ENCODE measurements at regions not wholly inside any gene's neighbourhood (a gene's known extent, or its start where the extent isn't known, plus 50 kb on each side); places are given as distances from the start of the nearest gene placed in this dataset.

DNA sequence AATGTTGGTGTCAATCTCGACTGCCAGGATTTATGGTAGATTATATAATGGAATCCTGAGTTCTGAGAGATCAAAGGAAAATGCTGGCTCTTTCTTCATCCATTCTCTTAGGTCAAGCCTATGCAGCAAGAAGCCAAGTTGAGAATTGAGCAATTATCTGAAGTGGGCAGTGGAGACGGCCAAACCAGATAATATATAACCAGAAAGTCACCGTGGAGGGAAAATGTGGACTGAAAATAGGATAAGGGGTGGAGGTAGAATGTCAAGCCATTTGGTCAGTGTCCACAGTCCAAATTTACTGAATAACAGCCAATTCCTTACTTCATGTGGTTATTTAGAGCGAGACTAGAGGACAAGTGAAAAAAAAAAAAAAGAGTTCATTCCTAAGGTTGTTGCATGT is 107.8 kb upstream of the ESR1 start:
- Mint-ChIP-seq H3K27me3 (ENCODE audit: low read depth, unreplicated experiment) (no peaks in the 10 kb centered on the region), H3K9me3 (ENCODE audit: unreplicated experiment) (no peaks in the 10 kb centered on the region), H3K4me3 (ENCODE audit: unreplicated experiment) (no peak overlapping the region), H3K27ac (ENCODE audit: unreplicated experiment) (no peak overlapping the region), H3K36me3 (ENCODE audit: low read depth, unreplicated experiment) (no peaks in the 10 kb centered on the region), H3K4me1 (ENCODE audit: low read depth, unreplicated experiment) (no peaks in the 10 kb centered on the region)
- Histone ChIP-seq H3K9ac (ENCODE audit: low read length) (no peak overlapping the region), H3K4me2 (ENCODE audit: low read length) (no peak overlapping the region), H3K4me1 (ENCODE audit: insufficient read depth, low read length) (no peaks in the 10 kb centered on the region), H3K79me2 (ENCODE audit: insufficient read depth, low read length) (no peaks in the 10 kb centered on the region), H3K27ac (ENCODE audit: low read depth, low read length) (no peak overlapping the region), H4K20me1 (ENCODE audit: insufficient read depth, low read length) (no peaks in the 10 kb centered on the region), H2AFZ (ENCODE audit: low read depth, low read length) (no peak overlapping the region), H3K36me3 (ENCODE audit: insufficient read depth, low read length) (no peaks in the 10 kb centered on the region), H3K9me3 (ENCODE audit: insufficient read depth, low read depth, low read length) (no peaks in the 10 kb centered on the region), H3K27me3 (ENCODE audit: insufficient read depth, low read length) (no peaks in the 10 kb centered on the region), H3K4me3 (ENCODE audit: insufficient read depth, low read depth, low read length) (no peak overlapping the region)
- TF ChIP-seq, protein P1, sequence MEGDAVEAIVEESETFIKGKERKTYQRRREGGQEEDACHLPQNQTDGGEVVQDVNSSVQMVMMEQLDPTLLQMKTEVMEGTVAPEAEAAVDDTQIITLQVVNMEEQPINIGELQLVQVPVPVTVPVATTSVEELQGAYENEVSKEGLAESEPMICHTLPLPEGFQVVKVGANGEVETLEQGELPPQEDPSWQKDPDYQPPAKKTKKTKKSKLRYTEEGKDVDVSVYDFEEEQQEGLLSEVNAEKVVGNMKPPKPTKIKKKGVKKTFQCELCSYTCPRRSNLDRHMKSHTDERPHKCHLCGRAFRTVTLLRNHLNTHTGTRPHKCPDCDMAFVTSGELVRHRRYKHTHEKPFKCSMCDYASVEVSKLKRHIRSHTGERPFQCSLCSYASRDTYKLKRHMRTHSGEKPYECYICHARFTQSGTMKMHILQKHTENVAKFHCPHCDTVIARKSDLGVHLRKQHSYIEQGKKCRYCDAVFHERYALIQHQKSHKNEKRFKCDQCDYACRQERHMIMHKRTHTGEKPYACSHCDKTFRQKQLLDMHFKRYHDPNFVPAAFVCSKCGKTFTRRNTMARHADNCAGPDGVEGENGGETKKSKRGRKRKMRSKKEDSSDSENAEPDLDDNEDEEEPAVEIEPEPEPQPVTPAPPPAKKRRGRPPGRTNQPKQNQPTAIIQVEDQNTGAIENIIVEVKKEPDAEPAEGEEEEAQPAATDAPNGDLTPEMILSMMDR (IDR thresholded peaks at IDR 0.05; ENCODE audit: insufficient read depth, low read depth, low read length) = no peak
- no peak for TF ChIP-seq EZH2 (IDR thresholded peaks at IDR 0.05; ENCODE audit: insufficient read depth, low read length)
- DNase-seq (ENCODE audit: low read depth) (no peak), FAIRE-seq (no peak)

DNA sequence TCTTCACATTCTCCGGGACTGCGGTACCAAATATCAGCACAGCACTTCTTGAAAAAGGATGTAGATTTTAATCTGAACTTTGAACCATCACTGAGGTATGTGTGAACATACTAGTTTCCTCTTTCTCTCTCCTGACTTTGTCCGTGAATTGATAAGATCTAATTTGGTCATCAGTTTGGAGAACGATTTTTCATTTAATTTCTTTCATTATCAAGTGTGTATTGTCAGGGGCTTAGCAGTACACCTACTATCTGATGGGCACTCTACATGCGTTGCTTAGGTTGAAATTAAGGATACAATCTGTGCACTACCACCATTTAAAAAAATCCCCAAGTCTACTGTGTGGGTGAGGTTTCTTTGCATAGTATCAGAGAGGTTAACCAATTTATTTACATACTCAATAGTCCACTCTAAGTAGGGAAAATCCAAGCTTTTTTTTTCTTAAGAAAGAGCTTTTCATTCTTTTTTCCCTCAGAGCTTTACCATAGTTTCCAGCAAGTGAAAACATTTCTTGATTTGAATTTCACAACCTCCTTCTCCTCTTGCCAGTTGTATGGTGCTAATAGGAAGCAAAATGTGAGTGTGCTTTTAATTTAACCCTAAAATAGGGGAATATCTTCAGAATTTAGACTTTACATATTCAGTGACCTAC is 105.4 kb upstream of the ESR1 start:
- Histone ChIP-seq H3K79me2 (ENCODE audit: insufficient read depth, low read length) (no peaks in the 10 kb centered on the region), H3K36me3 (ENCODE audit: insufficient read depth, low read length) (no peaks in the 10 kb centered on the region), H3K4me3 (ENCODE audit: insufficient read depth, low read depth, low read length) (no peak overlapping the region), H3K4me2 (ENCODE audit: low read length) (no peak overlapping the region), H3K4me1 (ENCODE audit: insufficient read depth, low read length) (no peaks in the 10 kb centered on the region), H3K9ac (ENCODE audit: low read length) (no peak overlapping the region), H2AFZ (ENCODE audit: low read depth, low read length) (no peak overlapping the region), H3K9me3 (ENCODE audit: insufficient read depth, low read depth, low read length) (no peaks in the 10 kb centered on the region), H3K27me3 (ENCODE audit: insufficient read depth, low read length) (no peaks in the 10 kb centered on the region), H3K27ac (ENCODE audit: low read depth, low read length) (no peak overlapping the region), H4K20me1 (ENCODE audit: insufficient read depth, low read length) (no peaks in the 10 kb centered on the region)
- no peaks in the 10 kb centered on the region for H3K36me3 Mint-ChIP-seq (ENCODE audit: low read depth, unreplicated experiment)
- H3K27ac Mint-ChIP-seq (ENCODE audit: unreplicated experiment) = no peak overlapping the region
- H3K4me1 Mint-ChIP-seq (ENCODE audit: low read depth, unreplicated experiment) = no peaks in the 10 kb centered on the region
- TF ChIP-seq, protein P1 (IDR thresholded peaks at IDR 0.05; ENCODE audit: insufficient read depth, low read depth, low read length) = no peak
- TF ChIP-seq EZH2 (IDR thresholded peaks at IDR 0.05; ENCODE audit: insufficient read depth, low read length) = no peak
- H3K4me3 Mint-ChIP-seq (ENCODE audit: unreplicated experiment) = no peak overlapping the region
- no peaks in the 10 kb centered on the region for H3K27me3 Mint-ChIP-seq (ENCODE audit: low read depth, unreplicated experiment)
- FAIRE-seq (no peak), DNase-seq (ENCODE audit: low read depth) (no peak)
- H3K9me3 Mint-ChIP-seq (ENCODE audit: unreplicated experiment) = no peaks in the 10 kb centered on the region

DNA sequence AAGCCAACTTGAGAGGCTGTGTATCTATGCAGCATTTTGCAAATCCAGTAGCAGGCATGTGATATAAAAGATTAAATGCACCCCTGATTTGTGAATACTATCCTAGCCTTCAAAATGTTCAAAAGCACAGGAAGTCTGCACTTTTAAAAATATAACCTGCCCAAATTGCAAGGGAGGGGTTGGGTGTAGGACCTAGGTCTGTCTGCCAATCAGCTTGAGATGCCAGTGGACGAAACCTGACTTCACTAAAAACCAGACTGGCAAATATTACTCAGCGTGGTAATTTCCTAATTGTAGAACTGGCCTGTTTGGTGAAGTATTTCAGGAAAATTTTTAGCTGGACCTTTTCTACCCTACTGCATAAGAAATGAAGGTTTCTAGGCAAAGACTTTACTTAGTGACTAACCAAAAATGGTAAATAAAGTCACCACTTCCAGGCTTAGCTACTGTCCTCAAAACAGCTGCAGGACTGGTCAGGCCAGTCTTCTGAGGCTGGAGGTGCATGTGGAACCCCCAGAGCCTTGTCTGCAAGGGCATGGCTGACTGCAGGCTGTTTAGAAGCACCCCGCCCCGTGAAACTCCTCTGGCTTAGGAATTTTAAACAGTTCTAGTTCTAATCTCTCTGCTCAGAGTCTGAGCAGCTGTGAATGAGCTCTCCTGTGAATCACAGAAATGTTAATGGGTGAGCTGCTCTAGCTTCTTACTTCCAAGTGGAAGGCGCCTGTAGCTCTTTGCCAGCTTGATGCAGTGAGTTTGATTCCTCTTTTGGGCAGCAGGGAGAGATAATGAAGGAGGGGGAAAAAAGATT is 104.4 kb upstream of the ESR1 start:
- H3K9me3 ChIP-seq (ENCODE audit: insufficient read depth, low read depth, low read length) = no peaks in the 10 kb centered on the region
- H3K9ac ChIP-seq (ENCODE audit: low read length) = no peak overlapping the region
- TF ChIP-seq, protein P1 (IDR thresholded peaks at IDR 0.05; ENCODE audit: insufficient read depth, low read depth, low read length) = no peak
- H3K4me3 Mint-ChIP-seq (ENCODE audit: unreplicated experiment) = no peak overlapping the region
- no peaks in the 10 kb centered on the region for H3K79me2 ChIP-seq (ENCODE audit: insufficient read depth, low read length)
- no peak for DNase-seq (ENCODE audit: low read depth)
- FAIRE-seq = no peak
- H3K4me1 Mint-ChIP-seq (ENCODE audit: low read depth, unreplicated experiment) = no peaks in the 10 kb centered on the region
- no peak overlapping the region for H2AFZ ChIP-seq (ENCODE audit: low read depth, low read length)
- H3K27ac Mint-ChIP-seq (ENCODE audit: unreplicated experiment) = no peak overlapping the region
- H3K4me3 ChIP-seq (ENCODE audit: insufficient read depth, low read depth, low read length) = no peak overlapping the region
- no peak overlapping the region for H3K4me2 ChIP-seq (ENCODE audit: low read length)
- no peaks in the 10 kb centered on the region for H3K27me3 Mint-ChIP-seq (ENCODE audit: low read depth, unreplicated experiment)
- H3K36me3 Mint-ChIP-seq (ENCODE audit: low read depth, unreplicated experiment) = no peaks in the 10 kb centered on the region
- no peaks in the 10 kb centered on the region for H3K4me1 ChIP-seq (ENCODE audit: insufficient read depth, low read length)
- no peaks in the 10 kb centered on the region for H3K9me3 Mint-ChIP-seq (ENCODE audit: unreplicated experiment)
- H3K27me3 ChIP-seq (ENCODE audit: insufficient read depth, low read length) = no peaks in the 10 kb centered on the region
- no peak overlapping the region for H3K27ac ChIP-seq (ENCODE audit: low read depth, low read length)
- H3K36me3 ChIP-seq (ENCODE audit: insufficient read depth, low read length) = no peaks in the 10 kb centered on the region
- no peaks in the 10 kb centered on the region for H4K20me1 ChIP-seq (ENCODE audit: insufficient read depth, low read length)
